Prostate gland (tissue), 2 donors: ENCODE measurements at regions not wholly inside any gene's neighbourhood (a gene's known extent, or its start where the extent isn't known, plus 50 kb on each side); places are given as distances from the start of the nearest gene placed in this dataset.
"Not testable (repeated sequence)": the region's sequence is repeated elsewhere in the genome, so short reads cannot be mapped to it uniquely, and the experiment has no call there.

ENCODE experiments used
- DNase-seq: peaks from one replicate; pipeline ENCODE4 v3.0.0-alpha.2; 2019; ENCODE audit warnings: low spot score
- H3K27ac ChIP-seq, 2 donors: fragments of 200-600 bp; sonication (generic); 2 replicates each; pipeline ENCODE4 v1.5.1; 2017 to 2019
- H3K27me3 ChIP-seq: fragments of 200-600 bp; sonication (generic); replicated peaks from 2 replicates; pipeline ENCODE4 v1.5.1; 2019; ENCODE audit not compliant: insufficient read depth
- H3K36me3 ChIP-seq, 2 donors: fragments of 200-600 bp; sonication (generic); 1 replicate in 1 of 2; 2 replicates in 1 of 2; pipeline versions ENCODE4 v1.5.1 to v1.8.1; 2017 to 2019
- H3K4me1 ChIP-seq: fragments of 200-600 bp; sonication (generic); replicated peaks from 2 replicates; pipeline ENCODE4 v1.5.1; 2019
- H3K4me3 ChIP-seq, 2 donors: fragments of 200-600 bp; sonication (generic); 2 replicates each; pipeline ENCODE4 v1.5.1; 2017 to 2019
- H3K9me3 ChIP-seq: fragments of 200-600 bp; sonication (generic); 2 replicates; pipeline ENCODE4 v1.5.1; 2017
- CTCF ChIP-seq, 4 experiments: fragments of 200-600 bp in 2 of 4; fragments of 450-650 bp in 2 of 4; sonication (generic) in 2 of 4; IDR thresholded peaks; 1 replicate in 3 of 4; 2 replicates in 1 of 4; pipeline ENCODE4 v1.5.1; 2016 to 2019; ENCODE audit warnings: antibody characterized with exemption in 4 of 4, mild to moderate bottlenecking in 2 of 4, moderate library complexity in 2 of 4
- POLR2A ChIP-seq: fragments of 450-650 bp; IDR thresholded peaks from one replicate; pipeline ENCODE4 v1.6.1; 2016; ENCODE audit warnings: antibody characterized with exemption, mild to moderate bottlenecking
- POLR2AphosphoS5 ChIP-seq: sonication (generic); formaldehyde crosslinking; IDR thresholded peaks from one replicate; pipeline ENCODE4 v1.6.1; 2017; ENCODE audit warnings: antibody characterized with exemption
- WGBS: methylation state at CpG from one replicate; pipeline ENCODE4 v1.1.5; 2018; 5-methylcytosine and 5-hydroxymethylcytosine counted together
- intact Hi-C: fragments of 100-400 bp; cut with DNase I; formaldehyde crosslinking; loops from one replicate; pipeline ENCODE4 v1.14.2; 2022

GRCh38 chr2:6184532-6185292 lies 492.5 kb downstream of the SOX11 start:
- 47% methylated on average over 13 of the region's 13 CpGs for WGBS
- intact Hi-C loops = no loop called here
- no peak for TF ChIP-seq POLR2AphosphoS5
- TF ChIP-seq CTCF (IDR thresholded peaks at IDR 0.05) = no peak
- no peak for TF ChIP-seq POLR2A

GRCh38 chr2:6186332-6187151 lies 494.4 kb downstream of the SOX11 start:
- Histone ChIP-seq H3K27ac (no peak overlapping the region), H3K4me1 (no peaks in the 10 kb centered on the region), H3K36me3 (no peaks in the 10 kb centered on the region), H3K27me3 (no peaks in the 10 kb centered on the region), H3K4me3 (no peak overlapping the region), H3K9me3 (no peaks in the 10 kb centered on the region)
- TF ChIP-seq POLR2A (no peak), POLR2AphosphoS5 (no peak), CTCF (IDR thresholded peaks at IDR 0.05) (no peak)
- DNase-seq = no peak
- WGBS = 91% methylated on average over 7 of the region's 7 CpGs
- intact Hi-C loops = no loop called here

More at GRCh38 chr2:6184532-6185292, 492.5 kb downstream of the SOX11 start:
- no peak overlapping the region for H3K27ac ChIP-seq
- no peaks in the 10 kb centered on the region for H3K4me1 ChIP-seq
- no peak for DNase-seq
- no peaks in the 10 kb centered on the region for H3K27me3 ChIP-seq
- H3K36me3 ChIP-seq = no peaks in the 10 kb centered on the region
- H3K9me3 ChIP-seq = no peaks in the 10 kb centered on the region
- H3K4me3 ChIP-seq = no peak overlapping the region

- no peaks in the 10 kb centered on the region for H3K27me3 ChIP-seq
- no peak overlapping the region for H3K27ac ChIP-seq
- H3K9me3 ChIP-seq = no peaks in the 10 kb centered on the region
- H3K4me3 ChIP-seq = no peak overlapping the region
- intact Hi-C loops = no loop called here
- WGBS = 94% methylated on average over 1 of the region's 1 CpG
- TF ChIP-seq CTCF (IDR thresholded peaks at IDR 0.05) = no peak
- TF ChIP-seq POLR2AphosphoS5 = no peak
- no peak for TF ChIP-seq POLR2A
- no peaks in the 10 kb centered on the region for H3K36me3 ChIP-seq
- no peaks in the 10 kb centered on the region for H3K4me1 ChIP-seq
- DNase-seq = no peak
Observed at GRCh38 chr2:6196449-6196848, 504.3 kb downstream of the SOX11 start.

GRCh38 chr2:6198370-6198919 lies 506.3 kb downstream of the SOX11 start:
- 90% methylated on average over 6 of the region's 6 CpGs for WGBS
- DNase-seq, H3K4me1 ChIP-seq, H3K4me3 ChIP-seq, intact Hi-C loops, H3K27me3 ChIP-seq, H3K27ac ChIP-seq, H3K36me3 ChIP-seq, H3K9me3 ChIP-seq: not testable (repeated sequence)

- Histone ChIP-seq H3K36me3 (no peaks in the 10 kb centered on the region), H3K4me1 (no peaks in the 10 kb centered on the region), H3K9me3 (no peaks in the 10 kb centered on the region), H3K27me3 (no peaks in the 10 kb centered on the region), H3K27ac (no peak overlapping the region), H3K4me3 (no peak overlapping the region)
- TF ChIP-seq POLR2AphosphoS5 (no peak), CTCF (IDR thresholded peaks at IDR 0.05) (no peak), POLR2A (no peak)
- DNase-seq = no peak
- intact Hi-C loops = no loop called here
- WGBS = 46% methylated on average over 5 of the region's 5 CpGs
Observed at GRCh38 chr2:6202756-6203155, 510.6 kb downstream of the SOX11 start.
